ENCODE measurements at regions not wholly inside any gene's neighbourhood (a gene's known extent, or its start where the extent isn't known, plus 50 kb on each side); places are given as distances from the start of the nearest gene placed in this dataset.

DNA sequence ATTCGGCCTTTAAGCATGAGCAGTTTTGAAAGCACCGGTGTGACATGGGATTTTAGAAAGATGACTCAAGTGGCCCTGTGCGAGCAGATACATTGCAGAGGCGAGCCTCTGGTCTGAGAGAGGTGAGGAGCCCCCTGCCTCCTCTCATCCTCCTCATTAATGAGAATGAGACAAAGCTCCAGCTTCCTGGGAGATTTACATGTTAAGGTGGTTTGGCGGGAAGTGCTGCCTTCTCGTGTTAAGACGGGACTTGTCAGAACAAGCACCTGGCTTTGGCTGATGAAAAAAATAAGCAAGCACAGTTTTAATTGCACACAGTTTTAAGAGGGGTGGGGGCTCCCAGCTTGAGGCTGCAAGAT is 68.1 kb downstream of the ACTL7B start:
- no peak overlapping the region for H3K4me3 ChIP-seq (ENCODE audit: low read depth, low read length)
- TF ChIP-seq, protein P1, sequence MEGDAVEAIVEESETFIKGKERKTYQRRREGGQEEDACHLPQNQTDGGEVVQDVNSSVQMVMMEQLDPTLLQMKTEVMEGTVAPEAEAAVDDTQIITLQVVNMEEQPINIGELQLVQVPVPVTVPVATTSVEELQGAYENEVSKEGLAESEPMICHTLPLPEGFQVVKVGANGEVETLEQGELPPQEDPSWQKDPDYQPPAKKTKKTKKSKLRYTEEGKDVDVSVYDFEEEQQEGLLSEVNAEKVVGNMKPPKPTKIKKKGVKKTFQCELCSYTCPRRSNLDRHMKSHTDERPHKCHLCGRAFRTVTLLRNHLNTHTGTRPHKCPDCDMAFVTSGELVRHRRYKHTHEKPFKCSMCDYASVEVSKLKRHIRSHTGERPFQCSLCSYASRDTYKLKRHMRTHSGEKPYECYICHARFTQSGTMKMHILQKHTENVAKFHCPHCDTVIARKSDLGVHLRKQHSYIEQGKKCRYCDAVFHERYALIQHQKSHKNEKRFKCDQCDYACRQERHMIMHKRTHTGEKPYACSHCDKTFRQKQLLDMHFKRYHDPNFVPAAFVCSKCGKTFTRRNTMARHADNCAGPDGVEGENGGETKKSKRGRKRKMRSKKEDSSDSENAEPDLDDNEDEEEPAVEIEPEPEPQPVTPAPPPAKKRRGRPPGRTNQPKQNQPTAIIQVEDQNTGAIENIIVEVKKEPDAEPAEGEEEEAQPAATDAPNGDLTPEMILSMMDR (IDR thresholded peaks at IDR 0.05; ENCODE audit: low read depth, low read length, missing control alignments) = no peak
- in situ Hi-C loops (cut with HindIII; ENCODE audit: low sequenced_read_pairs) = no loop called here
- DNase-seq (ENCODE audit: low read depth) = no peak

DNA sequence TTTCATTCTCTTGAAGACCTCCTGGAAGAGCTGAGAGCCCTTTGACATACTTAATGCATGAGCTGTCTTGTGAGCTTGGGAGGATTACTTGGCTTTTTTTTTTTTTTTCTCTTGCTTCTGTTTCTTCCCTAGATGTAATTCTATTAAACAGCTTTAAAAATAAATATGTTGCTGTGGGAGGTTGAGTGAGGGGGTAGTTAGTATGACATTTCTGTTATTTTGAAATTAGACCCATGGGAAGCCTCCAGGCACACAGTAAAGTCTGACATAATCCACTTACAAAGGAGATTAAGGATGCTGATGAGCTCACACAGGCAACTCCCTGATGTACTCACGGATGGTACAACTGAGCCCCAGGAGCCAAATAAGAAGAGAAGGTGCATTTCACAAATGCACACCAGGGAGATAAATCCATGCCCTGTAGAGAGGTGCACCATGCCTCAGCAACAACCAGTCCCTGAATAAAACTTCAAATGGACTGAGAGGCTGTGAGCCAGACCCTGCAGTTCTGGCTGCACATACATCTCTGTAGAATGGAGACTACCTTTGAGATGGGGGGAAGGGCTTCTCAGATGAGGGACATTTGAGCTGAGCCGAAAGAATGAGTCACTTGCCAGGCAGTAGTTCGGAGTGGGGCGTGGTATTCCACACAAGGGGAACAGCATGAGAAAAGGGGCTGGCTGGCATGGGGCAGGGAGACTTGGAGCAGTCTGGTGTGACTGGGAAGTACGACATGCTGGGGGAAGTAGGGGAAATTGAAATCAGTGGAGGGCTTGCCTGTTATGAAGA is 68.7 kb downstream of the ACTL7B start:
- TF ChIP-seq, protein P1 (IDR thresholded peaks at IDR 0.05; ENCODE audit: low read depth, low read length, missing control alignments) = no peak
- in situ Hi-C loops (cut with HindIII; ENCODE audit: low sequenced_read_pairs) = no loop called here
- no peak for DNase-seq (ENCODE audit: low read depth)
- H3K4me3 ChIP-seq (ENCODE audit: low read depth, low read length) = no peak overlapping the region

DNA sequence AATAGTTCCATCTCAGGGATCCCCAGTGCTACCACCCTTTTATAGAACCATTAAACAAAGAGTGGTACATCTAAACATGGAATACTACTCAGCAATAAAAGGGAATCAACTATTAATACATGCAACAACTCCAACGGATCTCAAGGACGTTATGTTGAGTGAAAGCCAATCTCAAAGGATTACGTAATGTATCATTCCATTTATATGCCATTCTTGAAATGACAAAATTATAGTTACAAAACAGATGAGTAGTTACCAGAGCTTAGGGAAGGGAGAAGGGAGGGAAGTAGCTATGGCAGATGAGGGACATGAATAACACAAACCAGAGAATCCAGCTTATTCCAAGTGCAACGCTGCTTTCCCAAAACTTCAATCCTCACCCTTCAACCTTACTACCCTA is 69.5 kb downstream of the ACTL7B start:
- no peak overlapping the region for H3K4me3 ChIP-seq (ENCODE audit: low read depth, low read length)
- in situ Hi-C loops (cut with HindIII; ENCODE audit: low sequenced_read_pairs) = no loop called here
- TF ChIP-seq, protein P1 (IDR thresholded peaks at IDR 0.05; ENCODE audit: low read depth, low read length, missing control alignments) = no peak
- no peak for DNase-seq (ENCODE audit: low read depth)

DNA sequence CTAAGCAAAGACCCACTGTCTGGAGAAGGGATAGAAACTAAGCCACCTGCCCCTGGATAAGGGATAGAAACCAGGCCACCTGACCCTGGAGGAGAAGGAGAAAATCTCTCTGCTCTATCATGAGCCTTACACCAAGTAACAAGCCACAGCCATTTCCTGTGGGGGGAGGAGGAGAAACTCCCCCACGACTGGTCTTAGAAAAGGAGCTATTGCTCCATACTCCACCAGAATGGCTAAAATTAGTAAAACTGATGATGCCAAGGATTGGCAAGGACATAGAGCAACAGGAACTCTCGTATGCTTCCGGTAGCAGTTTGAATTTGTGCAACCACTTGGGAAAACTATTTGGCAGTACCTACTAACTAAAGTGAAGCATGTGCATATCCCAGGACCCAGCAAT is 70.8 kb downstream of the ACTL7B start:
- in situ Hi-C loops (cut with HindIII; ENCODE audit: low sequenced_read_pairs) = no loop called here
- no peak for DNase-seq (ENCODE audit: low read depth)
- TF ChIP-seq, protein P1 (IDR thresholded peaks at IDR 0.05; ENCODE audit: low read depth, low read length, missing control alignments) = no peak
- H3K4me3 ChIP-seq (ENCODE audit: low read depth, low read length) = no peak overlapping the region

DNA sequence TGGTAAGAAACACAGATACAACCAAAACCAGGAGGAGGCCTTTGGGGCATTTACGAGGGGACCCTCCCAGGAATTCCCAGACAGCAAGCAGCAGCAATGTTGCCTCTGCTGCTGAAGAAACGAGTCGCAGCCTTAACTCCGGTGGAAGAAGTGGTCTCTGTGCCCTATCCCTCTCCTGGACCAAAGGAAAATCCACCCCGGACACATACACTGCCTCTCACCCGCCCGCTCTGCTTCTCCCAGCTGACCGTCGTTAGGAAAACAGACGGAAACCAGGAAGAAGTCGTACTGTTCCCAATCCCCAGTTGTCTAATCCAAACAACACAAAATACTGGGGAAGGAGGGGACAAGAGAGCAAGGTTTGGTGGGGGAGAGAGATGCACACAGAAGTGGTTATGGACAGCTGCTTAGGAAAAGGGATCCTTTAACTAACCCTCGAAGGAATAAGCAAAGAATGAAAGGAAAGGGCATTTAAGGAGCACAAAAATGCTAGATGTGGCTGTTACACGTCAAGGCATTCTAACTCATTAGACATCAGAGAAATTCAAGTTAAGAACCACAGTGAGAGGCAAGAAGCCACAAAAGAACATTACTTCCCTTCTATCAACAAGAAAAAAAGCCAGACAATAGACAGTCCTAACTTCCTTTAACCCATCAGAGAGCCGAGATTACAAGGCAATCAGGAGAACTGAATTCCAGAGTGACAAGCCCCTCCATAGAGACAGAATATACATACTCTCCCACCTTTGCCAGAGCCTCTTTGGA is 71.9 kb downstream of the ACTL7B start:
- no peak overlapping the region for H3K4me3 ChIP-seq (ENCODE audit: low read depth, low read length)
- in situ Hi-C loops (cut with HindIII; ENCODE audit: low sequenced_read_pairs) = no loop called here
- no peak for DNase-seq (ENCODE audit: low read depth)
- TF ChIP-seq, protein P1 (IDR thresholded peaks at IDR 0.05; ENCODE audit: low read depth, low read length, missing control alignments) = no peak

DNA sequence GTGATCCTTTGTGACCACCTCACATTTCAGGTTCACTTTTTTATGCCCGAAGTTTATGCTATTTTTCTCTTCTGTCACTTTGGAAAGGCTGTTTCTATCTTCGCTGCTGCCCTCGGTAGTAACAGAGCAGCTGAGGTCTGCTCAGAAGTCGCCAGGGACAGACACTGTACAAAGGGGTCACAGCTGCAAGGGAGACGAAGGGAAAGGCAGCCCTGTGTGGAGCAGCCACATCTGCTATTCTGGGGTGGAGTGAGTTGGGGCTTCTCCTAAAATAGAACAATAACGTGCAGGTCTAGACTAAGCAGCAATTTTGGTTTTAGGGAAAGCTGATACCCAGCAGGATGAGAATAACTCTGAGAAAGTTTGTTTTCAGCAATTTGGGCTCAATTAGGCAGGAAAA is 72.5 kb downstream of the ACTL7B start:
- DNase-seq (ENCODE audit: low read depth) = no peak
- no peak overlapping the region for H3K4me3 ChIP-seq (ENCODE audit: low read depth, low read length)
- in situ Hi-C loops (cut with HindIII; ENCODE audit: low sequenced_read_pairs) = no loop called here
- TF ChIP-seq, protein P1 (IDR thresholded peaks at IDR 0.05; ENCODE audit: low read depth, low read length, missing control alignments) = no peak

Measured in astrocyte of the cerebellum (primary cell).